Left lobe of liver (tissue), 2 donors: ENCODE measurements at regions not wholly inside any gene's neighbourhood (a gene's known extent, or its start where the extent isn't known, plus 50 kb on each side); places are given as distances from the start of the nearest gene placed in this dataset.

Experiments
- ATAC-seq: fragments of 200-7000 bp; cut with Tn5 transposase; one replicate; pipeline ENCODE4 v1.9.1; 2020; ENCODE audit warnings: mild to moderate bottlenecking, moderate library complexity
- DNase-seq: peaks from one replicate; pipeline ENCODE4 v3.0.0-alpha.2; 2020; ENCODE audit warnings: low spot score
- donor health status: DM: no; HTN: no; CAD: no; lungs with moderate emphysema.
- donor health status: DM: no; HTN: yes; CAD: no.

- ATAC-seq (no peak), DNase-seq (no peak)
These were observed 56.6 kb upstream of the KCNG1 start for GRCh38 chr20:51079488-51079887.

- ATAC-seq, result no peak
- no peak for DNase-seq
These were observed 54.8 kb upstream of the KCNG1 start for GRCh38 chr20:51077686-51078060.

DNA sequence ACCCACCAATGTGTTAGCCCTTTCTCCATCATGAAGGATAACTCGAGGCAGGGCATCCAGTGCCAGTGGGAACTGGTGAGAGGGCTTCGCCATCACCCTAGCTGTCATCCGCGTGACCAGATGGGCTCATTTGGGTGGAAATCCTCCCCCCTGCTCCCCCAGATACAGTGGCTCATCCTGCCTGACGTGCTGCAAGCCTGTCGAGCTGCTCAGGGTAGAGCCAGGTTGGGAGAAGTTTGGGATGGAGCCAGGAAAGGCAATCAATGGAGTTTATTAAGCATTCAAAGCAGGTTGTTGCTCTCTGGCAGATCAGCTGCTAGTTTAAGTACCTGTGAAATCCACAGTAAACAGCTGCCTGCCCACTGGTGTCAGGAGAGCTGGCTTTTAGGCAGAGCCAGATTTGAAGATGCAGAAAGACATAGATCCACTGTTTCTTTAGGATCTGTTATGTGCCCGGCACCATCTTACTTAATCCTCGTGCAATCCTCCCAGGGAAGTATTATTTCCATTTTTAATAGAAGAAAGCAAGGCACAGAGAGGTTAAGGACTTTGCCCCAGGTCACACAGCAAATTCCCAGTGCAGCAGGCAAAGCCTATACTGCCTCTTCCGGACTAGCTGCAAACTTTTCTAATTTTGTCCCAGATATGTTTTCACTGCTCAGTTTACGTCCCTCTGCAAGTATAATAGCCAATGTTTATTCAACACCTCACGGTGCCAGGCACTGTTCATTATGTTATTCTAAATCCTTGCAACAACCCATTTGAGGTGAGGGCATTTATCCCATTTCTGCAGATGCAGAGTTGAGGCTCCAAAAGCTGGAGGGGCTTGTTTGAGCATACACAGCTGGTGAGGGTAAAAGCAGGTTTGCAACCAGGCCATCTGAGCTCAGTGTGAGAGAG is 54.1 kb upstream of the KCNG1 start:
- DNase-seq (no peak), ATAC-seq (no peak)

- ATAC-seq, result no peak
- no peak for DNase-seq
These were observed 51.2 kb upstream of the KCNG1 start for GRCh38 chr20:51074062-51074461.
